ENCODE measurements at regions not wholly inside any gene's neighbourhood (a gene's known extent, or its start where the extent isn't known, plus 50 kb on each side); places are given as distances from the start of the nearest gene placed in this dataset.

- TF ChIP-seq TAF1 (IDR thresholded peaks at IDR 0.05; ENCODE audit: borderline replicate concordance, insufficient read depth, low read length) (no peak), SIN3A (IDR thresholded peaks at IDR 0.05; ENCODE audit: borderline replicate concordance, insufficient read depth, low read length) (no peak), REST (IDR thresholded peaks at IDR 0.05; ENCODE audit: insufficient read depth in 1 of 2, low read depth in 2 of 2, low read length in 2 of 2) (no peak), POLR2AphosphoS5 (IDR thresholded peaks at IDR 0.05; ENCODE audit: low read depth, low read length) (no peak), FOXP2 (optimal IDR thresholded peaks at IDR 0.05; ENCODE audit: borderline replicate concordance, extremely low read depth, extremely low read length, insufficient read depth) (no peak)
These were observed 846.4 kb downstream of the DCDC2C start for GRCh38 chr2:4549666-4550210.
